ENCODE measurements at regions not wholly inside any gene's neighbourhood (a gene's known extent, or its start where the extent isn't known, plus 50 kb on each side); places are given as distances from the start of the nearest gene placed in this dataset.

DNA sequence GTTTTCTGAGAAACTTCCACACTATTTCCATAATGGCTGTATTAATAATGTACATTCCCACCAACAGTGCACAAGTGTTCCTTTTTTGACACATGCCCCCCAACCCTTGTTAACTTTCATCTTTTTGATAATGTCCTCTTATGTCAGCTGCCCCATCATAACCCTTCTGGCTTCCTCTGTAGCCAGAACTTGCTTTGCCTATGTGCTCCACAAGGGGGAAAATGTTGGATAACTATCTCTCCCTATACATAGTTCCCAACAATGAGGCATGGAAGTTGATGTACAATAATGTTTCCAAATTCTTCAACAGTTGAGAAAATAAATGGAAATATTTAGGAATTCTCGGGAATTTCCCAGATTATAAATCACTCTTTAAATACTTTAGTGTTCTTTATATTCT lies 142.9 kb downstream of the ASB9 start:
- no peaks in the 10 kb centered on the region for H3K9me3 ChIP-seq
- H3K27ac ChIP-seq, result no peak overlapping the region
- TF ChIP-seq, protein P1, sequence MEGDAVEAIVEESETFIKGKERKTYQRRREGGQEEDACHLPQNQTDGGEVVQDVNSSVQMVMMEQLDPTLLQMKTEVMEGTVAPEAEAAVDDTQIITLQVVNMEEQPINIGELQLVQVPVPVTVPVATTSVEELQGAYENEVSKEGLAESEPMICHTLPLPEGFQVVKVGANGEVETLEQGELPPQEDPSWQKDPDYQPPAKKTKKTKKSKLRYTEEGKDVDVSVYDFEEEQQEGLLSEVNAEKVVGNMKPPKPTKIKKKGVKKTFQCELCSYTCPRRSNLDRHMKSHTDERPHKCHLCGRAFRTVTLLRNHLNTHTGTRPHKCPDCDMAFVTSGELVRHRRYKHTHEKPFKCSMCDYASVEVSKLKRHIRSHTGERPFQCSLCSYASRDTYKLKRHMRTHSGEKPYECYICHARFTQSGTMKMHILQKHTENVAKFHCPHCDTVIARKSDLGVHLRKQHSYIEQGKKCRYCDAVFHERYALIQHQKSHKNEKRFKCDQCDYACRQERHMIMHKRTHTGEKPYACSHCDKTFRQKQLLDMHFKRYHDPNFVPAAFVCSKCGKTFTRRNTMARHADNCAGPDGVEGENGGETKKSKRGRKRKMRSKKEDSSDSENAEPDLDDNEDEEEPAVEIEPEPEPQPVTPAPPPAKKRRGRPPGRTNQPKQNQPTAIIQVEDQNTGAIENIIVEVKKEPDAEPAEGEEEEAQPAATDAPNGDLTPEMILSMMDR (IDR thresholded peaks at IDR 0.05), result no peak
- H3K4me3 ChIP-seq (ENCODE audit: low read depth in 1 of 2, low read length in 1 of 2), result no peak overlapping the region
- no peaks in the 10 kb centered on the region for H3K36me3 ChIP-seq
- H3K4me1 ChIP-seq (ENCODE audit: control insufficient read depth in 1 of 2, insufficient read depth in 1 of 2, low read depth in 1 of 2, low read length in 1 of 2), result no peaks in the 10 kb centered on the region
- no peaks in the 10 kb centered on the region for H3K27me3 ChIP-seq

DNA sequence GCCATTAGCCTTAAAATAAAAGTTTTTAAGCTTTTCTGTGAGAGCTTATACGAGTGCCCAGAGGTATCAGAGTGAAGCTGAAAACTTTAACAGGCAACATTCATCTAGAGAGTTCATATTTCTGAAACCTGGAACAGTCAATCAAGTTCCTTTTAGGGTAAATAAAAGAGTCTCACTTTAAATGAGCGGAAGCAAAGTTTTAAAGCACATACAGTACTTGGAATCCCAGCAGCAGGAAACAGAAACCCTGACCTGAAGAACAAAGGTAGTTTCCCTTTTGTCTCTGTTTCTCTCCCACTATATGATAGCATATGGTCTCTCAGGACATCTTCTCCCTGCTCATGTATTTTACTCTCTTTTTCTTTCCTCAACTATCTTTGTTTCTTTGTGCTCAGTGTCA lies 153.0 kb downstream of the ASB9 start:
- H3K4me1 ChIP-seq (ENCODE audit: control insufficient read depth in 1 of 2, insufficient read depth in 1 of 2, low read depth in 1 of 2, low read length in 1 of 2), result no peaks in the 10 kb centered on the region
- H3K4me3 ChIP-seq (ENCODE audit: low read depth in 1 of 2, low read length in 1 of 2), result no peak overlapping the region
- TF ChIP-seq, protein P1 (IDR thresholded peaks at IDR 0.05), result no peak
- H3K27me3 ChIP-seq, result no peaks in the 10 kb centered on the region
- H3K36me3 ChIP-seq, result no peaks in the 10 kb centered on the region
- no peak overlapping the region for H3K27ac ChIP-seq
- H3K9me3 ChIP-seq, result no peaks in the 10 kb centered on the region

DNA sequence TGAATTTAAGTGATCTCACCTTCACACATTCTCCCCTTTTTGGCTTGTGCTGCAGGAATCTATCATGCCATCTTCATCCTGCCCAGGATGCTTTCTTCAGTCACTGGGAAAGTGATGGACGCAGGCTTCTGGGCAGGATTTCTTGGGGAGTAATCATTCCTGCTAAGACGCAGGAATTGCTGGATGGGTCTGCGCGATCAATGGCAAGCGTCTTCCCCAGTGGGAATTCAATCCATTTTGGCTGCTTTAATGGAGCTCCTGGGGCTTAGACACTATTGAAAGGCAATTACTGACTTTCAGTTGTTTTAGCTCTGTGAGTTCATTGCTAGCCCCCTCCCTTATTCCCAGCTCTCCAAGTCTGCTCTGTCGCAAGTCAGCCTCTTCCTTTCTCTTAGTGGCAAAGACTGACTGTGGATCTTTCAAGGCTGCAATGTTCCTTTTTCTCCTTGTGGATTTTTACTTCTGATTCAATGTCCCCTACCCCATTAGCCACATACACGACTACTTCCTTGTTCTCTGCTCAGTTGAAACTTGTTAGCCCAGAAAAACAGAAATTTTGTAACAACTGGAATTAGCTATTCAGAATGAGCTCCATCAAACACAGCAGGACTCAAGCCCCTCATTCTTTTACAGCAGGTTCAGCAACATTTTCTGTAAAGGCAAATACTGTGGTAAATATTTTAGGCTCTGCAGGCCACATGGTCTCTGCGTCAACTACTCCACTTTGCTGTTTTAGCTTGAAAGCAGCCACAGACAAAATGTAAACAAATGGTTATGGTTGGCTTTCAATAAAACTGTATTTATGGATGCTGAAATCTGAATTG lies 154.9 kb downstream of the ASB9 start:
- H3K4me3 ChIP-seq (ENCODE audit: low read depth in 1 of 2, low read length in 1 of 2), result no peak overlapping the region
- TF ChIP-seq, protein P1 (IDR thresholded peaks at IDR 0.05), result no peak
- no peaks in the 10 kb centered on the region for H3K9me3 ChIP-seq
- H3K27ac ChIP-seq, result no peak overlapping the region
- H3K36me3 ChIP-seq, result no peaks in the 10 kb centered on the region
- no peaks in the 10 kb centered on the region for H3K27me3 ChIP-seq
- no peaks in the 10 kb centered on the region for H3K4me1 ChIP-seq (ENCODE audit: control insufficient read depth in 1 of 2, insufficient read depth in 1 of 2, low read depth in 1 of 2, low read length in 1 of 2)

DNA sequence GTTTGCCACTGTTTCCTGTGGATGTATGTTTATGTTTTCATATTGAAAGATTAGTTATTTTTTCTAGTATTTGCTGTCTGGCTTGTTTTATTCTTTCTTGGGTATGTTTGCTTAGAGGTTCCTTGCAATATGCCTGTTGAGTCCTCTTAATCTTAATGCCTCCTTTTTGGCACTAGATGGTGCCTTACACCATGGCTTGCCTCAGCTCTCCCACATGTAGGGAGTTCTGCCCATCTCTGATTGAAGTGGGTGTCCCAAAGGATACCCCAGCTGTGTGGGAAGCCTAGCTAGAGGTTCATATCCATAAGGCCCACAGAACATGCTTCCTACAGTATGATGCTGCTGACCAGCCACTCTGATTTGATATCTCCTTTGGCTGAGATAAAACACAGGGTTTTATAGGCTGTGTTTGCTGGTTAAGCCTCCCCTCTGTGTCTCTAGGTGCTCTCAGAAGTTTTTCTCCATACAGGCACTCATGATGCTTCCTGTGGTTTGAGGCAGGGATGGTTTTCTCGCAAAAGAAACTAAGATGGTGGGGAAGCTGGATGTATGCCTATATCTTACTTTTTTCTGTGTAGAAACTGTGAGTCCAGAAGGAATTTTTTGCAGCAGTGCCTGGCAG lies 162.4 kb downstream of the ASB9 start:
- Histone ChIP-seq H3K36me3 (no peaks in the 10 kb centered on the region), H3K9me3 (no peaks in the 10 kb centered on the region), H3K27me3 (no peaks in the 10 kb centered on the region), H3K4me3 (ENCODE audit: low read depth in 1 of 2, low read length in 1 of 2) (no peak overlapping the region), H3K27ac (no peak overlapping the region), H3K4me1 (ENCODE audit: control insufficient read depth in 1 of 2, insufficient read depth in 1 of 2, low read depth in 1 of 2, low read length in 1 of 2) (no peaks in the 10 kb centered on the region)
- TF ChIP-seq, protein P1 (IDR thresholded peaks at IDR 0.05), result no peak

- H3K27me3 ChIP-seq, result no peaks in the 10 kb centered on the region
- no peak overlapping the region for H3K27ac ChIP-seq
- no peaks in the 10 kb centered on the region for H3K4me1 ChIP-seq (ENCODE audit: control insufficient read depth in 1 of 2, insufficient read depth in 1 of 2, low read depth in 1 of 2, low read length in 1 of 2)
- H3K36me3 ChIP-seq, result no peaks in the 10 kb centered on the region
- no peaks in the 10 kb centered on the region for H3K9me3 ChIP-seq
- TF ChIP-seq, protein P1 (IDR thresholded peaks at IDR 0.05), result no peak
- H3K4me3 ChIP-seq (ENCODE audit: low read depth in 1 of 2, low read length in 1 of 2), result no peak overlapping the region
Observed at GRCh38 chrX:15098505-15098904, 171.4 kb downstream of the ASB9 start.

All from neutrophil (primary cell).